Epithelial cell of proximal tubule (primary cell): ENCODE measurements at regions not wholly inside any gene's neighbourhood (a gene's known extent, or its start where the extent isn't known, plus 50 kb on each side); places are given as distances from the start of the nearest gene placed in this dataset.

ENCODE experiments used
- DNase-seq: peaks from one replicate; pipeline ENCODE4 v3.0.0-alpha.2; 2011; ENCODE audit warnings: low read depth
- H3K4me3 ChIP-seq: 2 replicates; pipeline ENCODE4 v1.5.1; 2011; ENCODE audit warnings: low read depth, mild to moderate bottlenecking, low read length
- TF ChIP-seq, protein P1 (sequence below): conservative IDR thresholded peaks from 2 replicates; pipeline ENCODE4 v1.5.1; 2012; ENCODE audit warnings: low read depth, mild to moderate bottlenecking, low read length

DNA sequence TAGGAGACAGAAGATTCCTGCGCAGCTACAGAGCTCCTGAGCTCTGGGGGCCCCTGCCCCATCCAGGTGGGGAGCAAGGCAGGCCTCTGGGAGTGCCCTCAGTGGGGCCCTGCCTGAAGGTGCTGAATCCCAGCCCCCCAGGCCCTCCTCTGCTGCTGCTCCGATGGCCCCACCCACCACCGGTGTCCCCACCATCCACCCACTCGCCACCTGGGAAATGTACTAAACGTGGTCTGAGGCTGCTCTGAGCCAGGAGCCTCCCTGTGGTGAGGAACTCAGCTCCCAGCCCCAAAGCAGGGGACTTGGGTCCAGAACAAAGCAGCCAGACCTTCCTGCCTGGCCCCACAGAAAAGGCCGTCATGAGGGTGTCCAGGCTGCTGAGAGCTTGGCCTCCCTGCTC is 289.4 kb downstream of the CTTN start:
- no peak overlapping the region for H3K4me3 ChIP-seq
- DNase-seq = no peak
- TF ChIP-seq, protein P1, sequence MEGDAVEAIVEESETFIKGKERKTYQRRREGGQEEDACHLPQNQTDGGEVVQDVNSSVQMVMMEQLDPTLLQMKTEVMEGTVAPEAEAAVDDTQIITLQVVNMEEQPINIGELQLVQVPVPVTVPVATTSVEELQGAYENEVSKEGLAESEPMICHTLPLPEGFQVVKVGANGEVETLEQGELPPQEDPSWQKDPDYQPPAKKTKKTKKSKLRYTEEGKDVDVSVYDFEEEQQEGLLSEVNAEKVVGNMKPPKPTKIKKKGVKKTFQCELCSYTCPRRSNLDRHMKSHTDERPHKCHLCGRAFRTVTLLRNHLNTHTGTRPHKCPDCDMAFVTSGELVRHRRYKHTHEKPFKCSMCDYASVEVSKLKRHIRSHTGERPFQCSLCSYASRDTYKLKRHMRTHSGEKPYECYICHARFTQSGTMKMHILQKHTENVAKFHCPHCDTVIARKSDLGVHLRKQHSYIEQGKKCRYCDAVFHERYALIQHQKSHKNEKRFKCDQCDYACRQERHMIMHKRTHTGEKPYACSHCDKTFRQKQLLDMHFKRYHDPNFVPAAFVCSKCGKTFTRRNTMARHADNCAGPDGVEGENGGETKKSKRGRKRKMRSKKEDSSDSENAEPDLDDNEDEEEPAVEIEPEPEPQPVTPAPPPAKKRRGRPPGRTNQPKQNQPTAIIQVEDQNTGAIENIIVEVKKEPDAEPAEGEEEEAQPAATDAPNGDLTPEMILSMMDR = no peak

DNA sequence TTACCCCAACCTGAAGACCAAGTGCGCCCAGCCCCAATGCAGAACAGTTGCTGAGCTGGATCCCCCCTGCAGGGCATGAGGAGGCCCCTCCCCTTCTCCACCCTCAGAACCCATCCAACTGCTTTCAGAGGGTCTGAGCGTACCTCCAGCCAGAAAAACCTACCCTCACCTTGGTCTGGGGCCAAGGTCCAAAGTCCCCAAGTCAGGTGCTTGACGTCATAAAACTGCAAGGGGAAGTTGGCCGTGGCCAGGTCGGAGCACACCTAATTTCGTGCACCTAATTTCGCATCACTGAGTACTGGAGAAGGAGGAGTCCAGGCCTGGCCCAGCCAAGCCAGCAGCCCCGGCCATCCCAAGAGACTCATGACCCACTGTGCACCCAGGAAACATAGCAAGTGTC is 289.8 kb downstream of the CTTN start:
- H3K4me3 ChIP-seq = no peak overlapping the region
- TF ChIP-seq, protein P1 = no peak
- no peak for DNase-seq

- no peak for DNase-seq
- H3K4me3 ChIP-seq = no peak overlapping the region
- TF ChIP-seq, protein P1 = no peak
These were observed 291.4 kb downstream of the CTTN start for GRCh38 chr11:70689764-70690163.

DNA sequence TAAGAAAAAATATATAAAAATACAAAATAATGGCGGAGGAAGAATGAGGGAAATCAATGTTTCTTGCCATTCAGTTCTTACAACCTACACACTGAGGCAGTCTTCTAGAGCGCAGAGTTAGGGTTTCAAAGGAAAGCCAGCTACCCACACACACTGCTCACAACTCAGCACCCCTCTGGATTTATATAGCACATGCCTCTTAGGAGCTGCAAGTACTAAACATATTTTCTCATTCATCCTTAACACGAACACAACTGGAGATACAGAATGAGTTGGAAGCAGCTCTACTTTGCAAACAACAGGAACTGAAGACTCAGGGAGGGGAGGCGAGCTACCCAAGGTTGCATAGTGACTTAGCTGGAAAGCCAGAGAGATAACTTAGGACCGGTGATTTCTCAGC is 293.8 kb downstream of the CTTN start:
- no peak for DNase-seq
- no peak overlapping the region for H3K4me3 ChIP-seq
- TF ChIP-seq, protein P1 = no peak

DNA sequence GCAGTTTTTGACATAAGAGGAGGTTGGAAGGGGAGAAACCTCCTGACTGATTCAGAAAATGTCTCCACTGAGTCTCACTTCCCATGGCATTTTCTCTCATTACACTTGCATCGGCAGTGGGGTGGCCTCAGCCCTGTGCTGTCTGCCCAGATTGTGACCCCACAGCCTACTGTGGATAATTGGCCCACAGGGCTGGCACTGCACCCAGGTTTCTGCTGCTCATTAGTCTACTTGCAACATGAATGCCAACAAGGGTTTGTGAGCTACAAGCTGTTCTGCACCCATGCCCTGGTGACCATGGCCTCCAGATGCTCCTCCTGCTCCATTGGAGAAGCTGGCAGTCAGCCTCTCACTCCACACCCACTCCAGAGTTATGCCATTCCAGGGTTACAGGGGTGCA is 296.0 kb downstream of the CTTN start:
- TF ChIP-seq, protein P1 = no peak
- no peak for DNase-seq
- H3K4me3 ChIP-seq = no peak overlapping the region

- TF ChIP-seq, protein P1 = no peak
- no peak overlapping the region for H3K4me3 ChIP-seq
- DNase-seq = no peak
These were observed 297.0 kb downstream of the CTTN start for GRCh38 chr11:70695086-70695960.

DNA sequence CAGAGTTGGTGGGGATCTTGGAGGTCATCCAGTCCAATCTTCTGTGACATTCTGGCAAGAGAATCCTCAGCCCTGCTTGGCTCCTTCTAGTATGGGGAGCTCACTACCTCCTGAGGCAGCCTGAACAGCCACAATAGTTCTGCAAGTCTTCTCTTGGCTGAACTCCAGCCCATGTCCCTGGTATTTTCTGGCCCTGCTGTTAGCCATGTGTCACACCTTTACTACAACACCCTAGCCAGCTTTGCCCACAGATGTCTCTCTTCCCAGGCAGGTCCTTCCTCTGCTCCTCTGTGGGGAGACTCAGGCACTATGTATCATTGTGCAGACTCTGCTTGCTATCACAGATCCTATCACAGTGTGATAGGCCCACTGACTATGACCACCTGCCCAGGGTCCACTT is 297.7 kb downstream of the CTTN start:
- no peak overlapping the region for H3K4me3 ChIP-seq
- TF ChIP-seq, protein P1 = no peak
- no peak for DNase-seq
